GM18502 (cell line): ENCODE measurements at regions not wholly inside any gene's neighbourhood (a gene's known extent, or its start where the extent isn't known, plus 50 kb on each side); places are given as distances from the start of the nearest gene placed in this dataset.
"Not testable (repeated sequence)": the region's sequence is repeated elsewhere in the genome, so short reads cannot be mapped to it uniquely, and the experiment has no call there.

Source experiments
- ATAC-seq: cut with Tn5 transposase; IDR thresholded peaks from one replicate; pipeline ENCODE4 v1.9.1; 2021; ENCODE audit warnings: mild to moderate bottlenecking; ENCODE audit not compliant: unreplicated experiment, poor library complexity

GRCh38 chr14:43492359-43492758, 1014.7 kb downstream of the FSCB start:
- ATAC-seq, result not testable (repeated sequence)

- ATAC-seq, result no peak
Measured at GRCh38 chr14:43483415-43483814, 1023.7 kb downstream of the FSCB start.

GRCh38 chr14:43481864-43482263, 1025.2 kb downstream of the FSCB start:
- no peak for ATAC-seq

- no peak for ATAC-seq
Measured at GRCh38 chr14:43480976-43481375, 1026.1 kb downstream of the FSCB start.

GRCh38 chr14:43479596-43480195, 1027.4 kb downstream of the FSCB start:
- no peak for ATAC-seq

- no peak for ATAC-seq
Measured at GRCh38 chr14:43476822-43477221, 1030.3 kb downstream of the FSCB start.

GRCh38 chr14:43475757-43476156, 1031.3 kb downstream of the FSCB start:
- ATAC-seq, result no peak

GRCh38 chr14:43471595-43471994, 1035.5 kb downstream of the FSCB start:
- ATAC-seq, result no peak

GRCh38 chr14:43464968-43465367, 1042.1 kb downstream of the FSCB start:
- no peak for ATAC-seq

- no peak for ATAC-seq
Measured at GRCh38 chr14:43449291-43449690, 1057.8 kb downstream of the FSCB start.

- no peak for ATAC-seq
Measured at GRCh38 chr14:43438056-43438455, 1069.0 kb downstream of the FSCB start.

- no peak for ATAC-seq
Measured at GRCh38 chr14:43418324-43418723, 1088.8 kb downstream of the FSCB start.

GRCh38 chr14:43413084-43413483, 1094.0 kb downstream of the FSCB start:
- ATAC-seq, result no peak

GRCh38 chr14:43411841-43412240, 1095.2 kb downstream of the FSCB start:
- ATAC-seq, result no peak

GRCh38 chr14:43410631-43411030, 1096.5 kb downstream of the FSCB start:
- ATAC-seq, result no peak

GRCh38 chr14:43408472-43408871, 1098.6 kb downstream of the FSCB start:
- ATAC-seq, result no peak

GRCh38 chr14:43407706-43408105, 1099.4 kb downstream of the FSCB start:
- ATAC-seq, result no peak

- no peak for ATAC-seq
Measured at GRCh38 chr14:43406931-43407330, 1100.2 kb downstream of the FSCB start.

GRCh38 chr14:43399289-43399688, 1107.8 kb downstream of the FSCB start:
- ATAC-seq, result no peak

- ATAC-seq, result not testable (repeated sequence)
Measured at GRCh38 chr14:43370565-43370896, 1136.6 kb downstream of the FSCB start.

GRCh38 chr14:43369710-43370564, 1137.1 kb downstream of the FSCB start:
- ATAC-seq, result no peak

GRCh38 chr14:43362586-43362985, 1144.5 kb downstream of the FSCB start:
- no peak for ATAC-seq
